ENCODE measurements at regions not wholly inside any gene's neighbourhood (a gene's known extent, or its start where the extent isn't known, plus 50 kb on each side); places are given as distances from the start of the nearest gene placed in this dataset.

- DNase-seq, result no peak
Measured at GRCh38 chr2:173590276-173590861, 235.7 kb downstream of the CDCA7 start.

GRCh38 chr2:173593109-173593508, 238.4 kb downstream of the CDCA7 start:
- DNase-seq, result no peak

GRCh38 chr2:173596244-173596643, 241.6 kb downstream of the CDCA7 start:
- no peak for DNase-seq

GRCh38 chr2:173598525-173598924, 243.9 kb downstream of the CDCA7 start:
- no peak for DNase-seq

- no peak for DNase-seq
Measured at GRCh38 chr2:173599821-173600359, 245.2 kb downstream of the CDCA7 start.

- no peak for DNase-seq
Measured at GRCh38 chr2:173602153-173602795, 247.6 kb downstream of the CDCA7 start.

- no peak for DNase-seq
Measured at GRCh38 chr2:173605994-173606393, 251.3 kb downstream of the CDCA7 start.

- DNase-seq, result no peak
Measured at GRCh38 chr2:173606619-173607248, 252.1 kb downstream of the CDCA7 start.

GRCh38 chr2:173607606-173608311, 253.1 kb downstream of the CDCA7 start:
- no peak for DNase-seq

GRCh38 chr2:173611121-173611520, 256.4 kb downstream of the CDCA7 start:
- DNase-seq, result no peak

- no peak for DNase-seq
Measured at GRCh38 chr2:173612354-173612753, 257.7 kb downstream of the CDCA7 start.

- no peak for DNase-seq
Measured at GRCh38 chr2:173613386-173613785, 258.7 kb downstream of the CDCA7 start.

GRCh38 chr2:173614265-173614930, 259.7 kb downstream of the CDCA7 start:
- no peak for DNase-seq

GRCh38 chr2:173623438-173624319, 269.0 kb downstream of the CDCA7 start:
- DNase-seq, result no peak

GRCh38 chr2:173625315-173625714, 270.6 kb downstream of the CDCA7 start:
- no peak for DNase-seq

- DNase-seq, result no peak
Measured at GRCh38 chr2:173629076-173629475, 274.4 kb downstream of the CDCA7 start.

- DNase-seq, result no peak
Measured at GRCh38 chr2:173630425-173631126, 275.9 kb downstream of the CDCA7 start.

GRCh38 chr2:173631127-173631460, 276.4 kb downstream of the CDCA7 start:
- DNase-seq, result no peak

GRCh38 chr2:173644146-173644545, 289.5 kb downstream of the CDCA7 start:
- DNase-seq, result no peak

GRCh38 chr2:173647681-173648311, 293.1 kb downstream of the CDCA7 start:
- no peak for DNase-seq

GRCh38 chr2:173648816-173649215, 294.1 kb downstream of the CDCA7 start:
- no peak for DNase-seq
